Stimulated activated CD4-positive, alpha-beta T cell treated with anti-CD3 and anti-CD28 coated beads, Interleukin-1b, Interleukin-23, amount 100 ng/mL, for 48 hours (primary cell): ENCODE measurements at regions not wholly inside any gene's neighbourhood (a gene's known extent, or its start where the extent isn't known, plus 50 kb on each side); places are given as distances from the start of the nearest gene placed in this dataset.

ENCODE experiments used
- DNase-seq: peaks from one replicate; pipeline ENCODE4 v3.0.0-alpha.2; 2020

GRCh38 chr10:64261092-64261491 is 739.9 kb downstream of the REEP3 start:
- no peak for DNase-seq

- no peak for DNase-seq
These were observed 740.5 kb downstream of the REEP3 start for GRCh38 chr10:64261676-64262075.

GRCh38 chr10:64265961-64266360 is 744.8 kb downstream of the REEP3 start:
- no peak for DNase-seq

- no peak for DNase-seq
These were observed 750.3 kb downstream of the REEP3 start for GRCh38 chr10:64271508-64271907.

GRCh38 chr10:64271983-64272382 is 750.8 kb downstream of the REEP3 start:
- no peak for DNase-seq

- DNase-seq, result no peak
These were observed 753.8 kb downstream of the REEP3 start for GRCh38 chr10:64275001-64275400.

GRCh38 chr10:64275774-64276173 is 754.6 kb downstream of the REEP3 start:
- no peak for DNase-seq

GRCh38 chr10:64277536-64277935 is 756.3 kb downstream of the REEP3 start:
- no peak for DNase-seq

GRCh38 chr10:64283621-64284020 is 762.4 kb downstream of the REEP3 start:
- no peak for DNase-seq

GRCh38 chr10:64286533-64286932 is 765.3 kb downstream of the REEP3 start:
- DNase-seq, result no peak

- no peak for DNase-seq
These were observed 767.2 kb downstream of the REEP3 start for GRCh38 chr10:64288404-64288803.

- no peak for DNase-seq
These were observed 782.4 kb downstream of the REEP3 start for GRCh38 chr10:64303566-64303965.

GRCh38 chr10:64306729-64307327 is 785.6 kb downstream of the REEP3 start:
- no peak for DNase-seq

GRCh38 chr10:64312876-64313275 is 791.7 kb downstream of the REEP3 start:
- no peak for DNase-seq

GRCh38 chr10:64313967-64314366 is 792.8 kb downstream of the REEP3 start:
- DNase-seq, result no peak

GRCh38 chr10:64316416-64316815 is 795.2 kb downstream of the REEP3 start:
- DNase-seq, result no peak

- DNase-seq, result no peak
These were observed 795.6 kb downstream of the REEP3 start for GRCh38 chr10:64316833-64317232.

GRCh38 chr10:64320448-64320847 is 799.2 kb downstream of the REEP3 start:
- no peak for DNase-seq

- DNase-seq, result no peak
These were observed 808.3 kb downstream of the REEP3 start for GRCh38 chr10:64329510-64329909.

GRCh38 chr10:64332551-64332950 is 811.4 kb downstream of the REEP3 start:
- no peak for DNase-seq

- no peak for DNase-seq
These were observed 812.9 kb downstream of the REEP3 start for GRCh38 chr10:64334084-64334483.

- no peak for DNase-seq
These were observed 823.0 kb downstream of the REEP3 start for GRCh38 chr10:64344211-64344610.

GRCh38 chr10:64345856-64346255 is 824.7 kb downstream of the REEP3 start:
- no peak for DNase-seq

GRCh38 chr10:64346389-64346788 is 825.2 kb downstream of the REEP3 start:
- no peak for DNase-seq

GRCh38 chr10:64350665-64351064 is 829.5 kb downstream of the REEP3 start:
- no peak for DNase-seq

GRCh38 chr10:64358907-64359306 is 837.7 kb downstream of the REEP3 start:
- DNase-seq, result no peak
